Natural killer cell (primary cell): ENCODE measurements at regions not wholly inside any gene's neighbourhood (a gene's known extent, or its start where the extent isn't known, plus 50 kb on each side); places are given as distances from the start of the nearest gene placed in this dataset.

Experiments
- ATAC-seq, 3 donors: fragments of 150-1000 bp in 2 of 3; fragments of 200-7000 bp in 1 of 3; cut with Tn5 transposase; 1 replicate in 1 of 3; 2 replicates in 2 of 3; pipeline ENCODE4 v1.10.0; 2021; ENCODE audit warnings: mild to moderate bottlenecking in 2 of 3, moderate library complexity in 2 of 3
- DNase-seq, 2 donors: peaks; one replicate each; pipeline versions ENCODE4 v3.0.0 to v3.0.0-alpha.2; 2013 to 2021; ENCODE audit warnings: mixed read lengths in 1 of 2
- H3K27ac ChIP-seq: one replicate; pipeline ENCODE4 v1.5.1; 2013; ENCODE audit warnings: mild to moderate bottlenecking, low read length
- H3K27me3 ChIP-seq: one replicate; pipeline ENCODE4 v1.6.1; 2013; ENCODE audit warnings: low read length; ENCODE audit not compliant: control insufficient read depth, insufficient read depth
- H3K36me3 ChIP-seq: one replicate; pipeline ENCODE4 v1.6.1; 2013; ENCODE audit warnings: low read length; ENCODE audit not compliant: control insufficient read depth, insufficient read depth
- H3K4me1 ChIP-seq: one replicate; pipeline ENCODE4 v1.6.1; 2013; ENCODE audit warnings: low read length; ENCODE audit not compliant: control insufficient read depth, insufficient read depth
- H3K4me3 ChIP-seq: one replicate; pipeline ENCODE4 v1.5.1; 2013; ENCODE audit warnings: low read length
- H3K9me3 ChIP-seq: one replicate; pipeline ENCODE4 v1.6.1; 2013; ENCODE audit warnings: low read length; ENCODE audit not compliant: control insufficient read depth, insufficient read depth
- H3K27ac Mint-ChIP-seq, 2 donors: one replicate each; pipeline ENCODE4 v1.8.0; 2022; ENCODE audit warnings: mild to moderate bottlenecking in 2 of 2, mixed read lengths in 2 of 2, moderate library complexity in 1 of 2
- H3K27me3 Mint-ChIP-seq, 2 donors: one replicate each; pipeline ENCODE4 v1.8.0; 2022; ENCODE audit warnings: low read depth in 2 of 2, mixed read lengths in 2 of 2
- H3K36me3 Mint-ChIP-seq: one replicate; pipeline ENCODE4 v1.8.0; 2022; ENCODE audit warnings: mixed read lengths
- H3K4me1 Mint-ChIP-seq, 2 donors: one replicate each; pipeline ENCODE4 v1.8.0; 2022; ENCODE audit warnings: mixed read lengths in 2 of 2
- H3K4me3 Mint-ChIP-seq: one replicate; pipeline ENCODE4 v1.8.0; 2022; ENCODE audit warnings: mild to moderate bottlenecking, moderate library complexity, mixed read lengths
- H3K9me3 Mint-ChIP-seq, 2 donors: one replicate each; pipeline ENCODE4 v1.8.0; 2022; ENCODE audit warnings: mixed read lengths in 2 of 2
- CTCF ChIP-seq: fragments of 200-600 bp; IDR thresholded peaks from one replicate; pipeline ENCODE4 v1.8.0; 2022; ENCODE audit warnings: antibody characterized with exemption
- WGBS: methylation state at CpG from one replicate; pipeline ENCODE4 v1.1.7; 2013; ENCODE audit warnings: missing lambda C conversion rate; ENCODE audit not compliant: insufficient coverage; 5-methylcytosine and 5-hydroxymethylcytosine counted together
- intact Hi-C: fragments of 100-400 bp; cut with micrococcal nuclease; formaldehyde crosslinking; loops from one replicate; pipeline ENCODE4 v1.14.2; 2022

GRCh38 chr13:30026093-30026492, 175.7 kb upstream of the UBL3 start:
- no peaks in the 10 kb centered on the region for H3K27me3 ChIP-seq
- no peaks in the 10 kb centered on the region for H3K36me3 Mint-ChIP-seq
- H3K27ac Mint-ChIP-seq: no peak overlapping the region
- no peaks in the 10 kb centered on the region for H3K4me1 ChIP-seq
- no peaks in the 10 kb centered on the region for H3K36me3 ChIP-seq
- no peak overlapping the region for H3K4me3 Mint-ChIP-seq
- H3K27me3 Mint-ChIP-seq: no peaks in the 10 kb centered on the region
- intact Hi-C loops: no loop called here
- no peak overlapping the region for H3K4me3 ChIP-seq
- no peaks in the 10 kb centered on the region for H3K9me3 ChIP-seq
- H3K4me1 Mint-ChIP-seq: no peaks in the 10 kb centered on the region
- 87% methylated on average over 5 of the region's 5 CpGs for WGBS
- DNase-seq (no peak), ATAC-seq (no peak)
- H3K27ac ChIP-seq: no peak overlapping the region
- TF ChIP-seq CTCF: no peak
- H3K9me3 Mint-ChIP-seq: no peaks in the 10 kb centered on the region

GRCh38 chr13:30025351-30025750, 174.9 kb upstream of the UBL3 start:
- H3K27ac ChIP-seq: no peak overlapping the region
- ATAC-seq: no peak
- Mint-ChIP-seq H3K36me3 (no peaks in the 10 kb centered on the region), H3K4me3 (no peak overlapping the region), H3K27me3 (no peaks in the 10 kb centered on the region), H3K4me1 (no peaks in the 10 kb centered on the region), H3K9me3 (no peaks in the 10 kb centered on the region), H3K27ac (no peak overlapping the region)
- no peaks in the 10 kb centered on the region for H3K27me3 ChIP-seq
- WGBS: 100% methylated on average over 1 of the region's 1 CpG
- intact Hi-C loops: no loop called here
- DNase-seq: no peak
- H3K4me3 ChIP-seq: no peak overlapping the region
- H3K9me3 ChIP-seq: no peaks in the 10 kb centered on the region
- no peak for TF ChIP-seq CTCF
- H3K4me1 ChIP-seq: no peaks in the 10 kb centered on the region
- H3K36me3 ChIP-seq: no peaks in the 10 kb centered on the region

- Histone ChIP-seq H3K36me3 (no peaks in the 10 kb centered on the region), H3K27ac (no peak overlapping the region), H3K27me3 (no peaks in the 10 kb centered on the region), H3K9me3 (no peaks in the 10 kb centered on the region), H3K4me1 (no peaks in the 10 kb centered on the region), H3K4me3 (no peak overlapping the region)
- Mint-ChIP-seq H3K27me3 (peaks cover 0 to 3% of the 10 kb centered on the region in 2 donors), H3K9me3 (no peaks in the 10 kb centered on the region), H3K36me3 (no peaks in the 10 kb centered on the region), H3K4me1 (no peaks in the 10 kb centered on the region), H3K27ac (no peak overlapping the region), H3K4me3 (no peak overlapping the region)
- ATAC-seq: no peak
- whole genome bisulfite sequencing: 92% methylated on average over 8 of the region's 8 CpGs
- intact Hi-C loops: no loop called here
- TF ChIP-seq CTCF: no peak
- DNase-seq: no peak
Observed at GRCh38 chr13:30024125-30024865, 173.9 kb upstream of the UBL3 start.
